Epithelial cell of proximal tubule (primary cell): ENCODE measurements at regions not wholly inside any gene's neighbourhood (a gene's known extent, or its start where the extent isn't known, plus 50 kb on each side); places are given as distances from the start of the nearest gene placed in this dataset.

Source experiments
- DNase-seq: peaks from one replicate; pipeline ENCODE4 v3.0.0-alpha.2; 2011; ENCODE audit warnings: low read depth
- H3K4me3 ChIP-seq: 2 replicates; pipeline ENCODE4 v1.5.1; 2011; ENCODE audit warnings: low read depth, mild to moderate bottlenecking, low read length
- TF ChIP-seq, protein P1 (sequence below): conservative IDR thresholded peaks from 2 replicates; pipeline ENCODE4 v1.5.1; 2012; ENCODE audit warnings: low read depth, mild to moderate bottlenecking, low read length

DNA sequence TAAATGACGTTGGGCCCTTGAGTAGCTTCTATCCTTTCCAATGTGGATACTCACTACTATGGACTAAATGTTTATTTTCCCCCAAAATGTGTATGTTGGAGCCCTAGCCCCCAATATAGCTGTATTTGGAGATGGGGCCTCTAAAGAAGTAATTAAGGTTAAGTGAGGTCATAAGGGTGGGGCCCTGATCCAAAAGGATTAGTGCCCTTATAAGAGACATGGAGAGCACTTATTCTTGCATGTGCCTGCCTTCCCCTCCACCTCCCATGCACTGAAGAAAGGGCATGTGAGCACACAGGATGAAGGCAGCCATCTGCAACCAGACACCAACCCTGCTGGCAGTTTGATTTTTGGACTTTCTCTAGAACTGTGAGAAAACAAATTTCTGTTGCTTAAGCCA lies 115.7 kb upstream of the MED13 start:
- no peak for DNase-seq
- H3K4me3 ChIP-seq: no peak overlapping the region
- TF ChIP-seq, protein P1, sequence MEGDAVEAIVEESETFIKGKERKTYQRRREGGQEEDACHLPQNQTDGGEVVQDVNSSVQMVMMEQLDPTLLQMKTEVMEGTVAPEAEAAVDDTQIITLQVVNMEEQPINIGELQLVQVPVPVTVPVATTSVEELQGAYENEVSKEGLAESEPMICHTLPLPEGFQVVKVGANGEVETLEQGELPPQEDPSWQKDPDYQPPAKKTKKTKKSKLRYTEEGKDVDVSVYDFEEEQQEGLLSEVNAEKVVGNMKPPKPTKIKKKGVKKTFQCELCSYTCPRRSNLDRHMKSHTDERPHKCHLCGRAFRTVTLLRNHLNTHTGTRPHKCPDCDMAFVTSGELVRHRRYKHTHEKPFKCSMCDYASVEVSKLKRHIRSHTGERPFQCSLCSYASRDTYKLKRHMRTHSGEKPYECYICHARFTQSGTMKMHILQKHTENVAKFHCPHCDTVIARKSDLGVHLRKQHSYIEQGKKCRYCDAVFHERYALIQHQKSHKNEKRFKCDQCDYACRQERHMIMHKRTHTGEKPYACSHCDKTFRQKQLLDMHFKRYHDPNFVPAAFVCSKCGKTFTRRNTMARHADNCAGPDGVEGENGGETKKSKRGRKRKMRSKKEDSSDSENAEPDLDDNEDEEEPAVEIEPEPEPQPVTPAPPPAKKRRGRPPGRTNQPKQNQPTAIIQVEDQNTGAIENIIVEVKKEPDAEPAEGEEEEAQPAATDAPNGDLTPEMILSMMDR: no peak

DNA sequence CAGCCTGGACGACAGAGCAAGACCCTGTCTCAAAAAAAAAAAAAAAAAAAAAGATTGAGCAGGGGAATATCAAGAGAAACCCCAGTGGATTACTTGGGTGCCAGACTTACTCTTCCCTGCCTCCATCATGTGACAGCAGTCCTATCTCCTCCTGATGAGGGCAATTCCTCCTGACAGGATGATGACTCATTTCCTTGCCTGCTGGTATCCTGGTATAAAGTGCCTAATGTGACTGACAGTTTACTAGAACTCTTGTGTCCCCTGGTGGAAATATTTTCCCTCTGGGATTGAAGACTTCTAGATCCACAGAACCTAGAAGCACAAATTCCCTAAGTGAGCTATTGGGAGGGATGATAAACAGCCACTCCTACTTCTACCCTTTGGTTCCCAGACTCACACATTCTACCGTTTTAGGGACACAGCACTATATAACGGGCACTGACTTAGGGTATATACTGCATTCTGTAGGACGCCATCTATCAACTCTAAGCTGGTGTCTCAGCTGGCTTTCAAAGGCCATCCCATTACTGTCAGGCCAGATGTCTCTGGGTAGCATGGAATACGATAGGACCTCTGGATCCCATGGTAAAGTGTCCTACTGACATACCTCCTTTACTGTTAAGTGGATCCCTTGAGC lies 114.6 kb upstream of the MED13 start:
- TF ChIP-seq, protein P1: peak; percentile 43
- peak; percentile 87 for DNase-seq
- H3K4me3 ChIP-seq: no peak overlapping the region

DNA sequence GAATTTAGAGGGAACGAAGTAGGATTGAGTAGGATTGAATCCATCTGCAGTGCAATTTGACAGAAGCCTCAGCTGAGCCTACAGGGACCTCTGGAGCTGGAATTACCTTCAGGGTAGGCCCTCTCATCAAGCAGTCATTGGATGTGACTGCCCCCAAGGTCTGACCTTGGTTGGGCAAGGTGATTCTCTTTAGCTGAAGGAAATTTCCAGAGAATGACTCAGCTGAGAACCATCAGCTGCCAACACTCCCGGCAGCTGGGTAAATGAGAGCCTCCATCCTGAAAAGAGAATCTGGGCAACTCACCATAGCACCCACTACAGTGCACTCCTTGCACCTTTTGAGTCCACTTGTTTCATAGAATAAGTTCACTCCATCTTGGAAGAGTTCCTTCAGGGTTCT lies 113.5 kb upstream of the MED13 start:
- DNase-seq: peak; percentile 56
- TF ChIP-seq, protein P1: no peak
- no peak overlapping the region for H3K4me3 ChIP-seq

DNA sequence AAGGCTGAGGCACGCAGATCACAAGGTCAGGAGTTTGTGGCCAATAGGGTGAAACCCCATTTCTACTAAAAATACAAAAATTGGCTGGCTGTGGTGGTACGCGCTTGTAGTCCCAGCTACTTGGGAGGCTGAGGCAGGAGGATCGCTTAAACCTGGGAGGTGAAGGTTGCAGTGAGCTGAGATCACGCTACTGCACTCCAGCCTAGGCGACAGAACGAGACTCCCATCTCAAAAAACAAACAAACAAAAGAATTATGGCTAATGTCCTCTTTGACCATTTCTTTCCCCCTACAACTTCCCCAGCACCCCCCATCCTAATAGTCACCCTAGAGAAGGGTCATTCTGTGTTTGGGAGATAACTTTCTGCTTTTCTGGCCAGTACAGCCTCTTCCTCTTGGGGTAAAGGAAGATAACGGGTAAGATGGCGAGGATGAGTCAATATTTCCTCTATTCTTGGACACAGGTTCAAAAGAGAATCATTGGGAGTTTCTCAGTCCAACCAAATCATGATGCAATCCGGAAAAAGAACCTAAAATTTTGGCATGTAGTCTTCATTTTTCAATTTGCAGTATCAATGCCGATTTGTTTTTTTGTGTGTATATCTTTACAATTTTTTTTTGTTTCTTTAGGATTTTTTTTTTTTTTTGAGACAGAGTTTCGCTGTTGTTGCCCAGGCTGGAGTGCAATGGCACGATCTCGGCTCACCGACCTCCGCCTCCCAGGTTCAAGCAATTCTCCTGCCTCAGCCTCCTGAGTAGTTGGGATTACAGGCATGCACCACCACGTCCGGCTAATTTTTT lies 107.6 kb upstream of the MED13 start:
- no peak for DNase-seq
- TF ChIP-seq, protein P1: no peak
- no peak overlapping the region for H3K4me3 ChIP-seq

DNA sequence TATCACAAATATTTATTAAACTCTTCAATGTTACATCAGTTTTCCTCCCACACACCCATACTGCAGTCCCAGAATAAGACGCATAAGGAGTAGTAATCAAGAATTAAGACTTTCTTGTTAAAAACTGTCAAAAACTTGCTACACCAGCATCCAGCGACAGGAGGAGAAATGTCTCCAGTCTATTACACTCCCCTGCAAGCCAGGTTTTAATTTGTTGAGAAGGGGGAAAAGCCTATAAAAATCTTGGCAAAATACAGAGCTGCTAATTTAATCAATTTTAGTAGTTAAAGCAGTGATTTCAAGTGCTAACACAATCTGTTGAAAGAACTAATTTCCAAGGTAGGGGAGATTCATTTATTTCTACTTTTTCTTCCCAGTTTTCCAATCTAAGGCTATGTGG lies 102.0 kb upstream of the MED13 start:
- TF ChIP-seq, protein P1: no peak
- DNase-seq: no peak
- H3K4me3 ChIP-seq: no peak overlapping the region

DNA sequence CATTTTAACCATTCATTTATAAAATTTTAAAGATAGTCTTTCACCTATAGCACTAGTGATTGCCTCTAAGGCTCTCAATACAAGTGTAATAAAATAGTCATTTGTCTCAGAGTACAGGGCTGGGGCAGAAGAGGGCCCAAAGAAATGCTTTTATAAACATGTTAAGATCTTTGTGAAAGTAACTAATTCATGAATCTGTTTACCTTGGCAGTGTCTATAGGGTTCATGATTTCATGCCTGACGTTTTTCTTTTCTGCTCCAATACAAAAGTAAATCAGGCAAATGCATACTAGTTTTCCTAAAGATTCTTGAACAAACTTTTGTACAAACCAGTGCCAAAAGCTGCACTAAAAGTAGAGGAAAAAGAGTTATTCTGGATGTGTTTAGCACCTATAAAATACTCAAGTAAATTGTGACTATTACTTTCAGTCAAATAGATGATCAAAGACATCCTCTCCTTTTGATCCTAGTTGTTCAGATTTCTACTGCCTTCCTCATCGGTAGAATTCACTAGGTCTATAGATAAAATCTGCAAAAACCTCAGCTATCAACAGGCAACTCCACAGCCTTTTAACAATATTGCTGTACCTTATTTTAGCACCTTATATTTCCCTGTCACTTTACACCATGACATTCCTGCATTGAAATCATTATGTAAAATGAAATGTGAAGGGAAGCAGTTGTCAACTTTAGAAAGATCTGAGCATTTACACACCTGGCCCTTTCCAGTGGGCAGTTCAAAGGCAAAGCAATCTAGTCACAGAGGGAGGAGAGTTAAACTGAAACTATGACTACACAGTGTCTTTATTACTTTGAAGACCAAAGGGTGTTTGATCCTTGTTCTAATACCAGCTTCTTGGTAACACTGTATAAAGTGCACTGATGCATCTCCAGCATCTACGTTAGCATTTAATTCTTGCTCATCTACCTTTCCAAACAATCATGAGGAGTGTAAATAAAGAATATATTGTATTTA lies 100.0 kb upstream of the MED13 start:
- no peak for DNase-seq
- no peak overlapping the region for H3K4me3 ChIP-seq
- TF ChIP-seq, protein P1: no peak
